IMR-90 (cell line): ENCODE measurements at regions not wholly inside any gene's neighbourhood (a gene's known extent, or its start where the extent isn't known, plus 50 kb on each side); places are given as distances from the start of the nearest gene placed in this dataset.

Experiments used
- ATAC-seq: fragments of 200-7000 bp; cut with Tn5 transposase; 2 replicates; pipeline ENCODE4 v1.9.1; 2020; ENCODE audit warnings: low read depth, mild to moderate bottlenecking, moderate library complexity
- BruUV-seq: library from RNA; stranded (reverse); fragments of 400-500 nt; replicated peaks from 2 replicates; lab custom pipeline; 2021; lab: Mats Ljungman, UMichigan
- CTCF ChIA-PET: fragments of 300-600 bp; formaldehyde crosslinking; extraction: SDS; loops from one replicate; lab custom pipeline; 2021; ENCODE audit warnings: antibody characterized with exemption; lab: Yijun Ruan, JAX
- POLR2A ChIA-PET: fragments of 300-600 bp; sonication (Branson Sonifier 250); formaldehyde crosslinking; loops from one replicate; lab custom pipeline; 2022; ENCODE audit warnings: antibody characterized with exemption; ENCODE audit not compliant: unreplicated experiment; lab: Charles Lee
- DNase-seq: peaks from one replicate; pipeline ENCODE4 v3.0.0; 2013
- H2AFZ ChIP-seq: replicated peaks from 2 replicates; pipeline ENCODE3; 2013; ENCODE audit warnings: low read length, mild to moderate bottlenecking; ENCODE audit not compliant: poor library complexity
- H2AK5ac ChIP-seq: 2 replicates; pipeline ENCODE4 v1.6.1; 2013; ENCODE audit warnings: low read depth, low read length, inconsistent platforms
- H2AK9ac ChIP-seq: replicated peaks from 2 replicates; pipeline ENCODE3; 2013; ENCODE audit warnings: mild to moderate bottlenecking, low read depth, low read length, moderate library complexity; ENCODE audit not compliant: poor library complexity
- H2BK120ac ChIP-seq: 2 replicates; pipeline ENCODE4 v1.6.1; 2013; ENCODE audit warnings: low read depth, low read length, inconsistent platforms
- H2BK15ac ChIP-seq: 3 replicates; pipeline ENCODE4 v1.6.1; 2013; ENCODE audit warnings: low read depth, low read length, inconsistent platforms
- H2BK20ac ChIP-seq: 2 replicates; pipeline ENCODE4 v1.6.1; 2013; ENCODE audit warnings: low read depth, mild to moderate bottlenecking, inconsistent platforms, low read length, moderate library complexity
- H2BK5ac ChIP-seq: 2 replicates; pipeline ENCODE4 v1.6.1; 2013; ENCODE audit warnings: mild to moderate bottlenecking, low read depth, low read length, inconsistent platforms; ENCODE audit not compliant: poor library complexity, severe bottlenecking
- H3K14ac ChIP-seq: replicated peaks from 2 replicates; pipeline ENCODE4 v1.6.1; 2013; ENCODE audit warnings: low read depth, low read length, inconsistent platforms
- H3K18ac ChIP-seq: 2 replicates; pipeline ENCODE4 v1.6.1; 2013; ENCODE audit warnings: low read depth, low read length, control low read depth
- H3K23ac ChIP-seq: 2 replicates; pipeline ENCODE4 v1.6.1; 2013; ENCODE audit warnings: low read depth, low read length, inconsistent platforms
- H3K27ac ChIP-seq: 2 replicates; pipeline ENCODE4 v1.5.1; 2013; ENCODE audit warnings: mild to moderate bottlenecking, control low read depth, low read length; ENCODE audit not compliant: insufficient read depth
- H3K27me3 ChIP-seq: 2 replicates; pipeline ENCODE4 v1.6.1; 2013; ENCODE audit warnings: low read length; ENCODE audit not compliant: control insufficient read depth, insufficient read depth
- H3K36me3 ChIP-seq: 2 replicates; pipeline ENCODE4 v1.6.1; 2013; ENCODE audit warnings: low read length, mixed read lengths; ENCODE audit not compliant: control insufficient read depth, insufficient read depth
- H3K4ac ChIP-seq: 2 replicates; pipeline ENCODE4 v1.6.1; 2013; ENCODE audit warnings: low read depth, low read length, inconsistent platforms
- H3K4me1 ChIP-seq: 2 replicates; pipeline ENCODE4 v1.6.1; 2013; ENCODE audit warnings: low read length, mixed read lengths; ENCODE audit not compliant: control insufficient read depth, insufficient read depth
- H3K4me2 ChIP-seq: 2 replicates; pipeline ENCODE4 v1.6.1; 2013; ENCODE audit warnings: low read depth, mild to moderate bottlenecking, control low read depth, low read length, moderate library complexity
- H3K4me3 ChIP-seq: 2 replicates; pipeline ENCODE4 v1.5.1; 2013; ENCODE audit warnings: low read depth, mild to moderate bottlenecking, control low read depth, low read length, moderate library complexity; ENCODE audit not compliant: insufficient read depth
- H3K56ac ChIP-seq: 2 replicates; pipeline ENCODE4 v1.6.1; 2013; ENCODE audit warnings: low read length, inconsistent platforms; ENCODE audit not compliant: insufficient read depth; ENCODE audit errors: extremely low read depth
- H3K79me1 ChIP-seq, 2 experiments: 2 replicates each; pipeline ENCODE4 v1.6.1; 2013; ENCODE audit warnings: low read length in 2 of 2, inconsistent platforms in 1 of 2, low read depth in 1 of 2
- H3K9ac ChIP-seq: 2 replicates; pipeline ENCODE4 v1.6.1; 2013; ENCODE audit warnings: low read depth, low read length, control low read depth
- H3K9me1 ChIP-seq: 2 replicates; pipeline ENCODE4 v1.6.1; 2013; ENCODE audit warnings: low read length, inconsistent platforms; ENCODE audit not compliant: insufficient read depth
- H3K9me3 ChIP-seq: 2 replicates; pipeline ENCODE4 v1.6.1; 2013; ENCODE audit warnings: low read length; ENCODE audit not compliant: control insufficient read depth, insufficient read depth
- H4K20me1 ChIP-seq: 2 replicates; pipeline ENCODE4 v1.6.1; 2013; ENCODE audit warnings: low read length, inconsistent platforms; ENCODE audit not compliant: insufficient read depth
- H4K5ac ChIP-seq: 2 replicates; pipeline ENCODE4 v1.6.1; 2013; ENCODE audit warnings: mild to moderate bottlenecking, low read depth, low read length, control low read depth
- H4K8ac ChIP-seq, 2 experiments: 2 replicates each; pipeline ENCODE4 v1.6.1; 2013; ENCODE audit warnings: low read depth in 2 of 2, low read length in 2 of 2, control low read depth in 1 of 2, inconsistent platforms in 1 of 2
- H4K91ac ChIP-seq: 2 replicates; pipeline ENCODE4 v1.6.1; 2013; ENCODE audit warnings: low read depth, low read length, inconsistent platforms; ENCODE audit not compliant: insufficient read depth
- BHLHE40 ChIP-seq: fragments of 150-350 bp; IDR thresholded peaks from 2 replicates; pipeline ENCODE4 v1.6.1; 2016; ENCODE audit warnings: mild to moderate bottlenecking, low read depth, low read length
- CEBPB ChIP-seq: IDR thresholded peaks from 2 replicates; pipeline ENCODE4 v1.6.1; 2012; ENCODE audit warnings: low read depth, low read length, improper control_type of control experiment
- CTCF ChIP-seq: conservative IDR thresholded peaks from 2 replicates; pipeline ENCODE4 v1.5.1; 2012; ENCODE audit warnings: mild to moderate bottlenecking, low read depth, low read length, improper control_type of control experiment
- ELK1 ChIP-seq: fragments of 150-350 bp; IDR thresholded peaks from 2 replicates; pipeline ENCODE4 v1.6.1; 2016; ENCODE audit warnings: low read depth, mild to moderate bottlenecking, low read length, moderate library complexity, borderline replicate concordance
- FOS ChIP-seq: fragments of 150-350 bp; IDR thresholded peaks from 2 replicates; pipeline ENCODE4 v1.6.1; 2016; ENCODE audit warnings: low read depth, low read length
- MAFK ChIP-seq: IDR thresholded peaks from 2 replicates; pipeline ENCODE4 v1.6.1; 2012; ENCODE audit warnings: low read depth, low read length, improper control_type of control experiment
- MAZ ChIP-seq: IDR thresholded peaks from 2 replicates; pipeline ENCODE4 v1.6.1; 2012; ENCODE audit warnings: low read depth, mild to moderate bottlenecking, low read length, improper control_type of control experiment, moderate library complexity, borderline replicate concordance
- MXI1 ChIP-seq: IDR thresholded peaks from 2 replicates; pipeline ENCODE4 v1.6.1; 2012; ENCODE audit warnings: low read depth, mild to moderate bottlenecking, low read length, moderate library complexity, borderline replicate concordance
- NFE2L2 ChIP-seq: fragments of 150-350 bp; IDR thresholded peaks from 2 replicates; pipeline ENCODE4 v1.6.1; 2016; ENCODE audit warnings: low read depth, mild to moderate bottlenecking, low read length
- POLR2A ChIP-seq: IDR thresholded peaks from 2 replicates; pipeline ENCODE4 v1.6.1; 2012; ENCODE audit warnings: mild to moderate bottlenecking, low read depth, low read length
- RAD21 ChIP-seq: IDR thresholded peaks from 2 replicates; pipeline ENCODE4 v1.6.1; 2012; ENCODE audit warnings: low read length, improper control_type of control experiment
- RCOR1 ChIP-seq: IDR thresholded peaks from 2 replicates; pipeline ENCODE4 v1.6.1; 2012; ENCODE audit warnings: mild to moderate bottlenecking, low read length, improper control_type of control experiment; ENCODE audit not compliant: insufficient replicate concordance
- RFX5 ChIP-seq: IDR thresholded peaks from 2 replicates; pipeline ENCODE4 v1.8.0; 2012; ENCODE audit warnings: low read depth, mild to moderate bottlenecking, low read length, moderate library complexity
- SMC3 ChIP-seq: fragments of 150-350 bp; IDR thresholded peaks from 2 replicates; pipeline ENCODE4 v1.6.1; 2016; ENCODE audit warnings: low read depth, mild to moderate bottlenecking, antibody characterized with exemption, low read length, moderate library complexity
- USF2 ChIP-seq: fragments of 150-350 bp; IDR thresholded peaks from 2 replicates; pipeline ENCODE4 v1.6.1; 2017; ENCODE audit warnings: mild to moderate bottlenecking, antibody characterized with exemption, low read length, low read depth
- WGBS, 2 experiments: methylation state at CpG; one replicate each; pipeline versions ENCODE4 v1.1.5 to v1.1.7; 2013; ENCODE audit warnings: missing lambda C conversion rate in 2 of 2; ENCODE audit not compliant: insufficient read length in 1 of 2; ENCODE audit errors: extremely low coverage in 2 of 2; 5-methylcytosine and 5-hydroxymethylcytosine counted together
- dilution Hi-C: fragments of 300-500 bp; cut with HindIII; formaldehyde crosslinking; loops from one replicate; pipeline ENCODE4 v1.14.3; 2018; ENCODE audit warnings: low sequenced_read_pairs; ENCODE audit not compliant: unreplicated experiment
- in situ Hi-C: fragments of 300-500 bp; cut with MboI; formaldehyde crosslinking; loops from 3 replicates; pipeline ENCODE4 v1.14.3; 2019; ENCODE audit warnings: low sequenced_read_pairs, inconsistent platforms, mixed read lengths
- intact Hi-C: fragments of 100-400 bp; cut with micrococcal nuclease; formaldehyde crosslinking; loops from 2 replicates; pipeline ENCODE4 v1.10.0; 2022

GRCh38 chr12:68435299-68435637, 103.1 kb upstream of the MDM1 start:
- TF ChIP-seq POLR2A: no peak
- no peak for TF ChIP-seq RCOR1
- no peak for TF ChIP-seq RFX5
- no peak for TF ChIP-seq CTCF
- TF ChIP-seq MAZ: no peak
- no peak for TF ChIP-seq ELK1
- TF ChIP-seq RAD21: no peak
- TF ChIP-seq CEBPB: no peak
- no peak for TF ChIP-seq USF2
- no peak for TF ChIP-seq NFE2L2
- no peak for TF ChIP-seq SMC3
- TF ChIP-seq BHLHE40: no peak
- no peak for TF ChIP-seq FOS
- no peak for TF ChIP-seq MXI1
- no peak for TF ChIP-seq MAFK
- Histone ChIP-seq H2BK120ac (peak overlapping the region; percentile 2; the same call in 1 of the 2 replicates), H3K4me2 (no peak overlapping the region), H3K9me1 (peaks cover 5% of the 10 kb centered on the region), H3K9me3 (peaks cover 7% of the 10 kb centered on the region; the same call in 1 of the 2 replicates), H3K27ac (no peak overlapping the region), H3K79me1 (no peaks in the 10 kb centered on the region), H4K8ac (no peak overlapping the region), H3K23ac (no peak overlapping the region), H3K27me3 (no peaks in the 10 kb centered on the region), H3K9ac (no peak overlapping the region), H4K91ac (no peak overlapping the region), H3K56ac (no peak overlapping the region; the same call in 1 of the 2 replicates), H2BK20ac (peak overlapping the region; percentile 31; the same call in 1 of the 2 replicates), H3K4me1 (peaks cover 4% of the 10 kb centered on the region), H4K5ac (no peak overlapping the region), H2AK5ac (no peak overlapping the region), H3K18ac (peak overlapping the region; percentile 53; the same call in 1 of the 2 replicates), H3K14ac (no peak overlapping the region), H2AFZ (no peak overlapping the region), H2BK15ac (0 out of 3 replicates have a peak overlapping the region, but pooled peaks have one; percentile 7), H2AK9ac (no peak overlapping the region), H3K4ac (no peak overlapping the region), H4K20me1 (no peaks in the 10 kb centered on the region), H2BK5ac (peak overlapping the region; percentile 70), H3K36me3 (no peaks in the 10 kb centered on the region), H3K4me3 (no peak overlapping the region)
- POLR2A ChIA-PET: no interaction called here
- CTCF ChIA-PET: no interaction called here
- ATAC-seq: no peak
- in situ Hi-C loops: no loop called here
- intact Hi-C loops: no loop called here
- WGBS, 2 experiments: no CpG with 5 or more reads among the region's 1 CpG
- BruUV-seq: no TSS peak
- DNase-seq: no peak
- dilution Hi-C loops: no loop called here
